SK-N-SH treated with all-trans-retinoic acid at 6 μM for 48 hours (cell line): ENCODE measurements at regions not wholly inside any gene's neighbourhood (a gene's known extent, or its start where the extent isn't known, plus 50 kb on each side); places are given as distances from the start of the nearest gene placed in this dataset.

Experiments used
- ATAC-seq: fragments of 200-7000 bp; cut with Tn5 transposase; 3 replicates; pipeline ENCODE4 v1.9.1; 2020; ENCODE audit warnings: mild to moderate bottlenecking, moderate library complexity
- ARNTL ChIP-seq: fragments of 450-650 bp; formaldehyde crosslinking; IDR thresholded peaks from 2 replicates; pipeline ENCODE4 v1.5.0; 2020; ENCODE audit warnings: low read depth, mild to moderate bottlenecking, moderate library complexity, borderline replicate concordance
- CSDC2 ChIP-seq: fragments of 250-450 bp; sonication (Bioruptor Pico); IDR thresholded peaks from 2 replicates; pipeline ENCODE4 v1.5.0; 2020; ENCODE audit warnings: mild to moderate bottlenecking, moderate library complexity
- ESRRG ChIP-seq: fragments of 250-450 bp; sonication (Bioruptor Pico); IDR thresholded peaks from 2 replicates; pipeline ENCODE4 v1.6.1; 2021; ENCODE audit warnings: mild to moderate bottlenecking
- GLIS3 ChIP-seq: fragments of 250-450 bp; sonication (Bioruptor Pico); IDR thresholded peaks from 2 replicates; pipeline ENCODE4 v1.5.0; 2020; ENCODE audit warnings: mild to moderate bottlenecking, moderate library complexity
- OSR1 ChIP-seq: fragments of 250-450 bp; sonication (Bioruptor Pico); IDR thresholded peaks from 2 replicates; pipeline ENCODE4 v1.8.0; 2022; ENCODE audit warnings: moderate library complexity, mild to moderate bottlenecking, inconsistent platforms
- PPARA ChIP-seq: fragments of 250-450 bp; sonication (Bioruptor Pico); IDR thresholded peaks from 2 replicates; pipeline ENCODE4 v1.5.0; 2020; ENCODE audit warnings: mild to moderate bottlenecking, borderline replicate concordance
- RARB ChIP-seq: fragments of 250-450 bp; sonication (Bioruptor Pico); IDR thresholded peaks from 2 replicates; pipeline ENCODE4 v1.8.0; 2021; ENCODE audit warnings: mild to moderate bottlenecking, moderate library complexity
- SNAI2 ChIP-seq: fragments of 250-450 bp; sonication (Bioruptor Pico); IDR thresholded peaks from 2 replicates; pipeline ENCODE4 v1.5.0; 2020; ENCODE audit warnings: mild to moderate bottlenecking, moderate library complexity
- TCF4 ChIP-seq: fragments of 250-450 bp; sonication (Bioruptor Pico); IDR thresholded peaks from 2 replicates; pipeline ENCODE4 v1.8.0; 2021; ENCODE audit warnings: mild to moderate bottlenecking, moderate library complexity, borderline replicate concordance
- TOX ChIP-seq: fragments of 250-450 bp; sonication (Bioruptor Pico); IDR thresholded peaks from 2 replicates; pipeline ENCODE4 v1.8.0; 2021; ENCODE audit warnings: mild to moderate bottlenecking, moderate library complexity, borderline replicate concordance
- ZC3H10 ChIP-seq: fragments of 250-450 bp; sonication (Bioruptor Pico); IDR thresholded peaks from 2 replicates; pipeline ENCODE4 v1.5.1; 2021; ENCODE audit warnings: mild to moderate bottlenecking, moderate library complexity
- ZFP3 ChIP-seq: fragments of 250-450 bp; sonication (Bioruptor Pico); IDR thresholded peaks from 2 replicates; pipeline ENCODE4 v1.5.0; 2020; ENCODE audit warnings: mild to moderate bottlenecking, moderate library complexity
- ZFP30 ChIP-seq: fragments of 450-650 bp; formaldehyde crosslinking; IDR thresholded peaks from 2 replicates; pipeline ENCODE4 v1.5.0; 2022; ENCODE audit warnings: mild to moderate bottlenecking, moderate library complexity
- ZNF70 ChIP-seq: fragments of 450-650 bp; formaldehyde crosslinking; IDR thresholded peaks from 2 replicates; pipeline ENCODE4 v1.5.0; 2020; ENCODE audit warnings: mild to moderate bottlenecking, moderate library complexity
- TF ChIP-seq, protein P1 (sequence below): fragments of 250-450 bp; sonication (Bioruptor Pico); IDR thresholded peaks from 2 replicates; pipeline ENCODE4 v1.5.1; 2020; ENCODE audit warnings: low read depth, mild to moderate bottlenecking, moderate library complexity
- TF ChIP-seq, protein P2 (sequence below): fragments of 250-450 bp; sonication (Bioruptor Pico); IDR thresholded peaks from 2 replicates; pipeline ENCODE4 v1.5.0; 2020; ENCODE audit warnings: mild to moderate bottlenecking, moderate library complexity
- TF ChIP-seq, protein P3 (sequence below): fragments of 250-450 bp; sonication (Bioruptor Pico); IDR thresholded peaks from 2 replicates; pipeline ENCODE4 v1.8.0; 2021; ENCODE audit warnings: low read depth, mild to moderate bottlenecking, moderate library complexity, borderline replicate concordance
- TF ChIP-seq, protein P4 (sequence below): fragments of 250-450 bp; sonication (Bioruptor Pico); IDR thresholded peaks from 2 replicates; pipeline ENCODE4 v1.5.1; 2021; ENCODE audit warnings: mild to moderate bottlenecking, moderate library complexity
- TF ChIP-seq, protein P5 (sequence below): fragments of 250-450 bp; sonication (Bioruptor Pico); IDR thresholded peaks from 2 replicates; pipeline ENCODE4 v1.8.0; 2020; ENCODE audit warnings: mild to moderate bottlenecking, moderate library complexity, borderline replicate concordance

DNA sequence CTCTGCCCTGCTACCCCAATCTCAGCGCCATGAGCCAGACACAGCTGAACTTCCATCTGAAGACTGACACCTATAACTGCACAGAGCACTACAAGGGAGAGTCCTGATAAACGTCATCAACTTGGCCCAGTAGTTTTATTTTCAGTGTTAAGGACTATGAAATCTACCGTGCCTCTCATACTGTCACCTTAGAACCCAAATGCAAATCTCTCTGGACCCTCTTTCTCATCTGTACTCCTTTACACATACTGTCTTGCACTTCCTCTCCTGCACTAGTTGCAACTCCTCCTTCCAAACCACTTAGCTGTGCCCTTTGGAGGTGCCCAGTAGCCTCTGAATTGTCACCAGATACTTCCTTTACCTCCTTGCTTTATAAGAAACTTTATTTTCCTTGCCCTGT is 420.2 kb upstream of the CNKSR2 start:
- TF ChIP-seq ZFP30 (CRISPR knock-in tag) (no peak), OSR1 (CRISPR knock-in tag) (no peak), TCF4 (CRISPR knock-in tag) (no peak), ZFP3 (CRISPR knock-in tag) (no peak), ESRRG (CRISPR knock-in tag) (no peak), ARNTL (CRISPR knock-in tag) (no peak), PPARA (CRISPR knock-in tag) (no peak), SNAI2 (no peak)
- TF ChIP-seq, protein P1, sequence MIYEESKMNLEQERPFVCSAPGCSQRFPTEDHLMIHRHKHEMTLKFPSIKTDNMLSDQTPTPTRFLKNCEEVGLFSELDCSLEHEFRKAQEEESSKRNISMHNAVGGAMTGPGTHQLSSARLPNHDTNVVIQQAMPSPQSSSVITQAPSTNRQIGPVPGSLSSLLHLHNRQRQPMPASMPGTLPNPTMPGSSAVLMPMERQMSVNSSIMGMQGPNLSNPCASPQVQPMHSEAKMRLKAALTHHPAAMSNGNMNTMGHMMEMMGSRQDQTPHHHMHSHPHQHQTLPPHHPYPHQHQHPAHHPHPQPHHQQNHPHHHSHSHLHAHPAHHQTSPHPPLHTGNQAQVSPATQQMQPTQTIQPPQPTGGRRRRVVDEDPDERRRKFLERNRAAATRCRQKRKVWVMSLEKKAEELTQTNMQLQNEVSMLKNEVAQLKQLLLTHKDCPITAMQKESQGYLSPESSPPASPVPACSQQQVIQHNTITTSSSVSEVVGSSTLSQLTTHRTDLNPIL (CRISPR knock-in tag) = no peak
- TF ChIP-seq, protein P2, sequence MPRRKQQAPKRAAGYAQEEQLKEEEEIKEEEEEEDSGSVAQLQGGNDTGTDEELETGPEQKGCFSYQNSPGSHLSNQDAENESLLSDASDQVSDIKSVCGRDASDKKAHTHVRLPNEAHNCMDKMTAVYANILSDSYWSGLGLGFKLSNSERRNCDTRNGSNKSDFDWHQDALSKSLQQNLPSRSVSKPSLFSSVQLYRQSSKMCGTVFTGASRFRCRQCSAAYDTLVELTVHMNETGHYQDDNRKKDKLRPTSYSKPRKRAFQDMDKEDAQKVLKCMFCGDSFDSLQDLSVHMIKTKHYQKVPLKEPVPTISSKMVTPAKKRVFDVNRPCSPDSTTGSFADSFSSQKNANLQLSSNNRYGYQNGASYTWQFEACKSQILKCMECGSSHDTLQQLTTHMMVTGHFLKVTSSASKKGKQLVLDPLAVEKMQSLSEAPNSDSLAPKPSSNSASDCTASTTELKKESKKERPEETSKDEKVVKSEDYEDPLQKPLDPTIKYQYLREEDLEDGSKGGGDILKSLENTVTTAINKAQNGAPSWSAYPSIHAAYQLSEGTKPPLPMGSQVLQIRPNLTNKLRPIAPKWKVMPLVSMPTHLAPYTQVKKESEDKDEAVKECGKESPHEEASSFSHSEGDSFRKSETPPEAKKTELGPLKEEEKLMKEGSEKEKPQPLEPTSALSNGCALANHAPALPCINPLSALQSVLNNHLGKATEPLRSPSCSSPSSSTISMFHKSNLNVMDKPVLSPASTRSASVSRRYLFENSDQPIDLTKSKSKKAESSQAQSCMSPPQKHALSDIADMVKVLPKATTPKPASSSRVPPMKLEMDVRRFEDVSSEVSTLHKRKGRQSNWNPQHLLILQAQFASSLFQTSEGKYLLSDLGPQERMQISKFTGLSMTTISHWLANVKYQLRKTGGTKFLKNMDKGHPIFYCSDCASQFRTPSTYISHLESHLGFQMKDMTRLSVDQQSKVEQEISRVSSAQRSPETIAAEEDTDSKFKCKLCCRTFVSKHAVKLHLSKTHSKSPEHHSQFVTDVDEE (CRISPR knock-in tag) = no peak
- TF ChIP-seq, all 23 proteins: peak for 0
- ATAC-seq = no peak

DNA sequence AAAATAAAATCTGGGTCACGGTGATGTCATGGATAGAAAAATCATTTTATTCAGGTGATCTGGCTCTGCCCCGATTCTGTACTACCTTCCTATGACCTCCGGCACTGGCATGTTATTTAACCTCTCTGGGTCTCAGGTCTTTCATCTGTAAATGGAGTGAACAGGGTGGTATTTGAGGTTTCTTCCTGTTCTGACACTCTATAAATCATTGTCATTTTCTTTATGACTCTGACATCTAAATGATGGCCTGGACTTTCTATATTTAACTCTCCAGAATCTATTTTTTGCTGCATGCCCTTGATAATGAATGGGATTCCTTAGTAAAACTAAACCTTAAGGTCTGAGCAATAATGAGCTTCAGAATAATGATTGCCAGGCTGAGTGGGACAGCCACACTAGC is 422.0 kb upstream of the CNKSR2 start:
- TF ChIP-seq, protein P3, sequence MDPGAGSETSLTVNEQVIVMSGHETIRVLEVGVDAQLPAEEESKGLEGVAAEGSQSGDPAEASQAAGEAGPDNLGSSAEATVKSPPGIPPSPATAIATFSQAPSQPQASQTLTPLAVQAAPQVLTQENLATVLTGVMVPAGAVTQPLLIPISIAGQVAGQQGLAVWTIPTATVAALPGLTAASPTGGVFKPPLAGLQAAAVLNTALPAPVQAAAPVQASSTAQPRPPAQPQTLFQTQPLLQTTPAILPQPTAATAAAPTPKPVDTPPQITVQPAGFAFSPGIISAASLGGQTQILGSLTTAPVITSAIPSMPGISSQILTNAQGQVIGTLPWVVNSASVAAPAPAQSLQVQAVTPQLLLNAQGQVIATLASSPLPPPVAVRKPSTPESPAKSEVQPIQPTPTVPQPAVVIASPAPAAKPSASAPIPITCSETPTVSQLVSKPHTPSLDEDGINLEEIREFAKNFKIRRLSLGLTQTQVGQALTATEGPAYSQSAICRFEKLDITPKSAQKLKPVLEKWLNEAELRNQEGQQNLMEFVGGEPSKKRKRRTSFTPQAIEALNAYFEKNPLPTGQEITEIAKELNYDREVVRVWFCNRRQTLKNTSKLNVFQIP (CRISPR knock-in tag) = no peak

DNA sequence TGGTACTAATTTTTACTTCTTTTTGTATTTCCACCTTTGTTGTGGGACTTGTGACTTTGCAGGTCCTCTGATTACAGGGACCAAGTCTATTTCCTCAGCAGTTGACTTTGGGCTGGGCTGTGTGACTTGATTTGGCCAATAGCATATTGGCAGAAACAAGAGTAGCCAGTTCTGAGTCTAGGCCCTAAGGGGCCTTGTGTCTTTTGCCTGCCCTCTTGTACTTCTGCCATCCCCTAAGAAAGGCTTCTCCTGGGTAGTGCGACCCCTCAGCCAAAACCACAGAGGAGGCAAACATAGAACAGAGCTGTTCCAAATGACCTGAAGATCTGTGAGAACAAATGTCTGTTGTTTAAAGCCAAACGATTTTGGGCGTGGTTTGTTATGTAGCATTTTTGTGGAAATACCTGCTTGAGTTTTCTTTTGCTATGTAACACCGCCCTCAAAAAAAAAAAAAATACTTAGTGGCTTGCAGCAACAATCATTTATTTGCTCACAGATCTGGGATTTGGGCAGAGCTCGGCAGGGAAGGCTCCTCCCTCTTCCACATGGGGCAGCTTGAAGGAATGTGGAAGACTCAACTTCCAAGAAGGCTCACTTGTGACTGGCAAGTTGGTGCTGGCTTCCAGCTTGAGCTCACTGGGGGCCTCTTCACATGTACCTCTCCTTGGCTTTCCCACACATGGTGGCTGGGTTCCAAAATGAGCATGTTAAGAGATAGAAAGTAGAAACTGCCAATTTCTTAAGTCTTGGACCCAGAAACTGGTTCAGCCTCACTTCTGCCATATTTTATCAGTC is 423.0 kb upstream of the CNKSR2 start:
- no peak for ATAC-seq
- TF ChIP-seq ZC3H10 (CRISPR knock-in tag) = no peak
- TF ChIP-seq ZFP3 (CRISPR knock-in tag) = no peak
- TF ChIP-seq ZFP30 (CRISPR knock-in tag) = no peak
- no peak for TF ChIP-seq TOX (CRISPR knock-in tag)
- TF ChIP-seq SNAI2 = no peak
- TF ChIP-seq ZNF70 (CRISPR knock-in tag) = no peak
- TF ChIP-seq PPARA (CRISPR knock-in tag) = no peak
- TF ChIP-seq, protein P1 (CRISPR knock-in tag) = no peak
- TF ChIP-seq, protein P4, sequence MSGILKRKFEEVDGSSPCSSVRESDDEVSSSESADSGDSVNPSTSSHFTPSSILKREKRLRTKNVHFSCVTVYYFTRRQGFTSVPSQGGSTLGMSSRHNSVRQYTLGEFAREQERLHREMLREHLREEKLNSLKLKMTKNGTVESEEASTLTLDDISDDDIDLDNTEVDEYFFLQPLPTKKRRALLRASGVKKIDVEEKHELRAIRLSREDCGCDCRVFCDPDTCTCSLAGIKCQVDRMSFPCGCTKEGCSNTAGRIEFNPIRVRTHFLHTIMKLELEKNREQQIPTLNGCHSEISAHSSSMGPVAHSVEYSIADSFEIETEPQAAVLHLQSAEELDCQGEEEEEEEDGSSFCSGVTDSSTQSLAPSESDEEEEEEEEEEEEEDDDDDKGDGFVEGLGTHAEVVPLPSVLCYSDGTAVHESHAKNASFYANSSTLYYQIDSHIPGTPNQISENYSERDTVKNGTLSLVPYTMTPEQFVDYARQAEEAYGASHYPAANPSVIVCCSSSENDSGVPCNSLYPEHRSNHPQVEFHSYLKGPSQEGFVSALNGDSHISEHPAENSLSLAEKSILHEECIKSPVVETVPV = no peak
- no peak for TF ChIP-seq RARB (CRISPR knock-in tag)
- TF ChIP-seq, protein P3 (CRISPR knock-in tag) = no peak
- TF ChIP-seq OSR1 (CRISPR knock-in tag) = no peak
- TF ChIP-seq ESRRG (CRISPR knock-in tag) = no peak
- no peak for TF ChIP-seq GLIS3 (CRISPR knock-in tag)
- no peak for TF ChIP-seq CSDC2 (CRISPR knock-in tag)
- TF ChIP-seq ARNTL (CRISPR knock-in tag) = no peak
- TF ChIP-seq, protein P5, sequence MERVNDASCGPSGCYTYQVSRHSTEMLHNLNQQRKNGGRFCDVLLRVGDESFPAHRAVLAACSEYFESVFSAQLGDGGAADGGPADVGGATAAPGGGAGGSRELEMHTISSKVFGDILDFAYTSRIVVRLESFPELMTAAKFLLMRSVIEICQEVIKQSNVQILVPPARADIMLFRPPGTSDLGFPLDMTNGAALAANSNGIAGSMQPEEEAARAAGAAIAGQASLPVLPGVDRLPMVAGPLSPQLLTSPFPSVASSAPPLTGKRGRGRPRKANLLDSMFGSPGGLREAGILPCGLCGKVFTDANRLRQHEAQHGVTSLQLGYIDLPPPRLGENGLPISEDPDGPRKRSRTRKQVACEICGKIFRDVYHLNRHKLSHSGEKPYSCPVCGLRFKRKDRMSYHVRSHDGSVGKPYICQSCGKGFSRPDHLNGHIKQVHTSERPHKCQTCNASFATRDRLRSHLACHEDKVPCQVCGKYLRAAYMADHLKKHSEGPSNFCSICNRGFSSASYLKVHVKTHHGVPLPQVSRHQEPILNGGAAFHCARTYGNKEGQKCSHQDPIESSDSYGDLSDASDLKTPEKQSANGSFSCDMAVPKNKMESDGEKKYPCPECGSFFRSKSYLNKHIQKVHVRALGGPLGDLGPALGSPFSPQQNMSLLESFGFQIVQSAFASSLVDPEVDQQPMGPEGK = no peak

More for the DNA sequence above, 422.0 kb upstream of the CNKSR2 start:
- no peak for ATAC-seq
